Body of pancreas (tissue), 4 donors: ENCODE measurements at regions not wholly inside any gene's neighbourhood (a gene's known extent, or its start where the extent isn't known, plus 50 kb on each side); places are given as distances from the start of the nearest gene placed in this dataset.

Experiments
- CTCF ChIP-seq, 7 experiments: fragments of 450-650 bp in 4 of 7; fragments of 200-600 bp in 3 of 7; sonication (generic) in 3 of 7; IDR thresholded peaks; one replicate each; pipeline ENCODE4 v1.5.1; 2016 to 2019; ENCODE audit warnings: antibody characterized with exemption in 7 of 7
- POLR2A ChIP-seq, 3 donors: fragments of 450-650 bp; IDR thresholded peaks; one replicate each; pipeline ENCODE4 v1.6.1; 2016; ENCODE audit warnings: antibody characterized with exemption in 3 of 3, mild to moderate bottlenecking in 2 of 3

DNA sequence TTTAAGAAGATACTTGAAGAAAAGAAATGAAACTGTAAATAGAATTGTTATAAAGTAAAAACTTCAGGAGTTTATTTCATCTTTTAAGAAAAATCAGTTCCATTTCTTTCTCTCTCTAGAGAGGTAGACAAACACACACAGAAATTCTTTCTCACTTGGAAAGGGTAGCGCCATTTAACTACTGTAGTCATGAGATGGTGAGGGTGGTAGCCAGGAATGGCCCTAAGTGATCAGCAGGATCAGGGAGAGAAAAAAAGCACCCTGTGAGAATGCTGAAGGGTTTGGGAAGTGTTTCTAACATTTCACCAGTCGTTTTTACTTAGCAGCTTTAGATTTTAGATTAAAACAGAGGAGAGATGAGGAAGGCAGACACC is 205.7 kb upstream of the RUNX1 start:
- TF ChIP-seq CTCF (IDR thresholded peaks at IDR 0.05) (no peak), POLR2A (IDR thresholded peaks at IDR 0.05) (no peak)
